HepG2 (cell line): ENCODE measurements at regions not wholly inside any gene's neighbourhood (a gene's known extent, or its start where the extent isn't known, plus 50 kb on each side); places are given as distances from the start of the nearest gene placed in this dataset.

Source experiments
- CEBPZ ChIP-seq: IDR thresholded peaks from 2 replicates; pipeline ENCODE4 v1.6.1; 2012; ENCODE audit warnings: low read length, improper control_type of control experiment
- CREB3 ChIP-seq: sonication (generic); formaldehyde crosslinking; IDR thresholded peaks from 2 replicates; pipeline ENCODE4 v1.5.0; 2020; ENCODE audit warnings: missing genetic modification reagents
- MXD3 ChIP-seq: IDR thresholded peaks from 2 replicates; pipeline ENCODE4 v1.6.1; 2016; ENCODE audit warnings: mild to moderate bottlenecking, missing biosample characterization, missing genetic modification reagents
- PCBP2 ChIP-seq: fragments of 200-400 bp; formaldehyde crosslinking; optimal IDR thresholded peaks from 2 replicates; pipeline ENCODE3; 2018; ENCODE audit warnings: low read length, low read depth; ENCODE audit not compliant: poor library complexity, severe bottlenecking
- PRMT3 ChIP-seq: sonication (generic); formaldehyde crosslinking; IDR thresholded peaks from 2 replicates; pipeline ENCODE4 v1.8.1; 2022; ENCODE audit warnings: low read depth, mild to moderate bottlenecking, moderate library complexity, missing genetic modification reagents, borderline replicate concordance
- SNAPC5 ChIP-seq: sonication (generic); formaldehyde crosslinking; IDR thresholded peaks from 2 replicates; pipeline ENCODE4 v1.8.1; 2023; ENCODE audit warnings: mild to moderate bottlenecking, missing genetic modification reagents, borderline replicate concordance
- STAG1 ChIP-seq: sonication (generic); formaldehyde crosslinking; IDR thresholded peaks from 2 replicates; pipeline ENCODE4 v1.4.0; 2020; ENCODE audit warnings: missing genetic modification reagents
- STAT6 ChIP-seq: sonication (generic); formaldehyde crosslinking; IDR thresholded peaks from 2 replicates; pipeline ENCODE4 v1.4.0; 2020; ENCODE audit warnings: missing genetic modification reagents, mild to moderate bottlenecking, borderline replicate concordance
- YEATS2 ChIP-seq: sonication (generic); formaldehyde crosslinking; IDR thresholded peaks from 2 replicates; pipeline ENCODE4 v1.4.0; 2020; ENCODE audit warnings: missing genetic modification reagents, borderline replicate concordance
- ZBTB10 ChIP-seq: sonication (generic); formaldehyde crosslinking; IDR thresholded peaks from 2 replicates; pipeline ENCODE4 v1.4.0; 2020; ENCODE audit warnings: missing genetic modification reagents, borderline replicate concordance
- ZFY ChIP-seq: sonication (generic); formaldehyde crosslinking; IDR thresholded peaks from 2 replicates; pipeline ENCODE4 v1.4.0; 2020; ENCODE audit warnings: missing genetic modification reagents
- ZNF180 ChIP-seq: sonication (generic); formaldehyde crosslinking; IDR thresholded peaks from 2 replicates; pipeline ENCODE4 v1.4.0; 2020; ENCODE audit warnings: low read depth, missing genetic modification reagents, borderline replicate concordance
- ZNF546 ChIP-seq: sonication (generic); formaldehyde crosslinking; conservative IDR thresholded peaks from 2 replicates; pipeline ENCODE4 v1.8.1; 2023; ENCODE audit warnings: mild to moderate bottlenecking, missing genetic modification reagents
- ZNF572 ChIP-seq: sonication (generic); formaldehyde crosslinking; IDR thresholded peaks from 2 replicates; pipeline ENCODE4 v1.5.1; 2020; ENCODE audit warnings: mild to moderate bottlenecking, missing genetic modification reagents
- ZNF598 ChIP-seq: sonication (generic); formaldehyde crosslinking; IDR thresholded peaks from 2 replicates; pipeline ENCODE4 v1.5.1; 2020; ENCODE audit warnings: mild to moderate bottlenecking, missing genetic modification reagents, borderline replicate concordance
- ZNF784 ChIP-seq: sonication (generic); formaldehyde crosslinking; IDR thresholded peaks from 2 replicates; pipeline ENCODE4 v1.5.1; 2020; ENCODE audit warnings: missing genetic modification reagents, mild to moderate bottlenecking, borderline replicate concordance

GRCh38 chr14:71320734-71321573 is 413.7 kb downstream of the PCNX1 start (continued):
- peak; percentile 87; the same call in 1 of the 2 replicates for TF ChIP-seq ZNF598 (CRISPR knock-in tag)
- TF ChIP-seq STAT6 (CRISPR knock-in tag) = no peak
- no peak for TF ChIP-seq ZBTB10 (CRISPR knock-in tag)
- peak; percentile 4 for TF ChIP-seq ZFY (CRISPR knock-in tag)
- 0 out of 2 replicates have a peak, but pooled peaks have one; percentile 14 for TF ChIP-seq ZNF546 (CRISPR knock-in tag)
- no peak for TF ChIP-seq ZNF180 (CRISPR knock-in tag)
- TF ChIP-seq ZNF572 (CRISPR knock-in tag) = 0 out of 2 replicates have a peak, but pooled peaks have one; percentile 46
- no peak for TF ChIP-seq SNAPC5
- no peak for TF ChIP-seq PCBP2
- TF ChIP-seq CEBPZ = no peak
- no peak for TF ChIP-seq YEATS2 (CRISPR knock-in tag)
- no peak for TF ChIP-seq CREB3
- no peak for TF ChIP-seq MXD3 (CRISPR knock-in tag)
- peak; percentile 56; the same call in 1 of the 2 replicates for TF ChIP-seq ZNF784 (CRISPR knock-in tag)
- TF ChIP-seq STAG1 (CRISPR knock-in tag) = peak; percentile 21; the same call in 1 of the 2 replicates
- TF ChIP-seq PRMT3 (CRISPR knock-in tag) = 0 out of 2 replicates have a peak, but pooled peaks have one; percentile 9
